Peyer's patch (tissue), 4 donors: ENCODE measurements at regions not wholly inside any gene's neighbourhood (a gene's known extent, or its start where the extent isn't known, plus 50 kb on each side); places are given as distances from the start of the nearest gene placed in this dataset.

Experiments used
- POLR2A ChIP-seq, 2 donors: fragments of 450-650 bp; IDR thresholded peaks; one replicate each; pipeline ENCODE4 v1.5.1; 2017; ENCODE audit warnings: antibody characterized with exemption in 2 of 2, mild to moderate bottlenecking in 2 of 2, moderate library complexity in 2 of 2
- TF ChIP-seq, protein P1 (sequence below), 6 experiments: fragments of 450-650 bp in 4 of 6; fragments of 200-600 bp in 2 of 6; sonication (generic) in 1 of 6; IDR thresholded peaks; one replicate each; pipeline ENCODE4 v1.5.1; 2017 to 2019; ENCODE audit warnings: antibody characterized with exemption in 6 of 6, mild to moderate bottlenecking in 3 of 6, moderate library complexity in 1 of 6

DNA sequence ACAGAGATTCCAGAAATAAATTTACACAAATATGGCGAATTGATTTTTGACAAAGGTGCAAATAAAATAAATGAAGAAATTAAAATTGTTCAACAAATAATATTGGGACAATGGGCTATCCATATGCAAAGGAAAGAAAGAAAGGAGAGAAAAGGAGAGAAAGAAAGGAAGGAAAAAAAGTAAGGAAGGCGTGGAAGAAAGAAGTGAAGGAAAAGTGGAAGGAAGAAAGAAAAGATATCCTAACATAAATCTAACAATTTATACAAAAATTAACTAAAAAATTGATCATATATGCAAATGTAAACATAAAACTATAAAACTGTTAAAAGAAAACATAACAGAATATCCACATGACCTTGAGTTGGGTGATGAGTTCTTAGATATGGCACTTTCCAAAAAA is 78.7 kb upstream of the ZNF184 start:
- TF ChIP-seq, protein P1, sequence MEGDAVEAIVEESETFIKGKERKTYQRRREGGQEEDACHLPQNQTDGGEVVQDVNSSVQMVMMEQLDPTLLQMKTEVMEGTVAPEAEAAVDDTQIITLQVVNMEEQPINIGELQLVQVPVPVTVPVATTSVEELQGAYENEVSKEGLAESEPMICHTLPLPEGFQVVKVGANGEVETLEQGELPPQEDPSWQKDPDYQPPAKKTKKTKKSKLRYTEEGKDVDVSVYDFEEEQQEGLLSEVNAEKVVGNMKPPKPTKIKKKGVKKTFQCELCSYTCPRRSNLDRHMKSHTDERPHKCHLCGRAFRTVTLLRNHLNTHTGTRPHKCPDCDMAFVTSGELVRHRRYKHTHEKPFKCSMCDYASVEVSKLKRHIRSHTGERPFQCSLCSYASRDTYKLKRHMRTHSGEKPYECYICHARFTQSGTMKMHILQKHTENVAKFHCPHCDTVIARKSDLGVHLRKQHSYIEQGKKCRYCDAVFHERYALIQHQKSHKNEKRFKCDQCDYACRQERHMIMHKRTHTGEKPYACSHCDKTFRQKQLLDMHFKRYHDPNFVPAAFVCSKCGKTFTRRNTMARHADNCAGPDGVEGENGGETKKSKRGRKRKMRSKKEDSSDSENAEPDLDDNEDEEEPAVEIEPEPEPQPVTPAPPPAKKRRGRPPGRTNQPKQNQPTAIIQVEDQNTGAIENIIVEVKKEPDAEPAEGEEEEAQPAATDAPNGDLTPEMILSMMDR (IDR thresholded peaks at IDR 0.05): no peak
- no peak for TF ChIP-seq POLR2A (IDR thresholded peaks at IDR 0.05)
